Bone marrow (tissue), 2 donors: ENCODE measurements at regions not wholly inside any gene's neighbourhood (a gene's known extent, or its start where the extent isn't known, plus 50 kb on each side); places are given as distances from the start of the nearest gene placed in this dataset.
"Not testable (repeated sequence)": the region's sequence is repeated elsewhere in the genome, so short reads cannot be mapped to it uniquely, and the experiment has no call there.

ENCODE experiments used
- DNase-seq, 2 donors: peaks; one replicate each; lab custom pipeline; 2025; lab: John Stamatoyannopoulos, UW

DNA sequence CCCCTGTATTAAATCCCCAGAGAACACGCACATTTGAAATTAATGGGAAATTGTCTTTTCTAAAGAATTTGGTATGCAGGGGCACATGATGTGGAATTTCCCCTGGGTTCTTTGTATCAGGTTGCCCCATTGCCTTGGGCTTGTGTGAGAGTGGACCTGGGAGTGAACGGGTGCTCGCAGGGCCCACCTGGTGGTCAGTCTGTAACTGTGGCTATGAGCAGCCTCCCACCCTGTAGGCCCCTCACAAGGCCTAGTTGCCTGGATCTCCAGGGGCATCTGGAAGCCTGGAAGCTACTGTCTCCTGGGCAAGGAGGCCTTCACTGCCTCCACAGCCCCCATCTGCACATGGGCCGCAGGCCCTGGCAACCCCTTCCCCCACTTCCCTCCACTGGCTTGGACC lies 96.7 kb downstream of the SLC25A47 start:
- no peak for DNase-seq

DNA sequence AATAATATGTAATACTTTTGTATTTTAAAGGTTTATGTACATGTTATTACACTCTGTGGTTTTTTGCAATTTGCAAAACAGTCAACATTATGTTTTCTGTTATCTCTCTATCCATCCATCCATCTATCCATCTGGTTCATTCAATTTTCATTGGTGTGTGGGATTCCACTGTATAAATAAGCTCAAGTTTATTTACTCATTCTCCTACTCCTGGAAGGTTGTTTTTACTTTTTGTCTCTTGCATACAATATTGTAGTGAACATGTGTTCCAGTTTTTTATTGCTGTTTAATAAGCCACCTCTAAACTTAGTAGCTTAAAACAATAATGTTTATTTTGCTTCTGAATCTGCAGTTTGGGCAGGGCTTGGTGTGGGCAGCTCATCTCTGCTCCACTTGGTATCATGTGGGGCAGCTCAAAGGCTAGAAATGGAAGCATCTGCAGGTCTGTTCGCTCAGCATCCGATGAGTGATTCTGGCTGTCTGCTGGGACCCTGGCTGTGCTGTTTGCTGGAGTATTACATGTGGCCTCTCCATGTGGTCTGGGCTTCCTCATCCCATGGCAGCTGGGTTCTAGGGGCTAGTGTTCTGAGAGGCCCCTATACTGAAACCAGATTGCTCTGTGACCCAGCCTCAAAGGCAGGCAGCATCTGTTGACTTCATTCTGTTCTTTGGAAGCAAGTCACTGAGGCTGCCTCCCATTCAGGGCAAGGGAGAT lies 98.8 kb downstream of the SLC25A47 start:
- no peak for DNase-seq

DNA sequence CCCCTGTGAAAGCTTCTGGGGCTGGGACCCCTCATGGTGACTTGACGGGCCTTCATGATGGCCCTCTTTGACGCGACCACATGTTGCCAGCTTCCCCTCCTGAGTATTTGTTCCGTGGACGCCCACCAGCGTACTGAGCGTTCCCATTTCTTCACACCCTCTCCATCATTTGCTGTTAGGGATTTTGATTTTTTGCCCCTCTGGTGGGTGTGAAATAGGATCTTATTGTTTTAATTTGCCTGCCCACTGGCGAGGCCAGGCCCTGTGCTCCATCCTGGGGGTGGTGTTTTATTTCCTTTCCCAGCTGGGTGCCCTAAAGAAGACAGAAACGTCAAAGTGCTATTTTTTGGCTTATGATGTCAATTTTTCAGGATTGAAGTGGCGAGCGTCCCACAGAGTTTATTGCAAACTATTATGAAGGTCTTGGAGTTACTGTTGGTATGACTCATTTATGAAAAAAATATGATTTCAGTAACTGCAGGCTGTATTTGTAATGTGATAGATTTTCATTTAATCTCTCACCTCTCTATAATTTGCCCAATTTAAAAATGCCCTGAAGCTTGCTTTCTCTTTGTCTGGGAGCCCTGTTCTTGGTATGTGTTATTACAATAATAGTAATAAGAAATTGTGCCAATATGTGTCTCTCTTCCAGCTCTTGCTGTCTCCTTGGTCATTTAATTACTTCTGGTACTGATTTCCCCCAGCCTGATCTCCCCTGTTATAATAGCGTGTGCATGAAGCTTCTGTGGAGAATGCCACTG lies 99.6 kb downstream of the SLC25A47 start:
- no peak for DNase-seq

DNA sequence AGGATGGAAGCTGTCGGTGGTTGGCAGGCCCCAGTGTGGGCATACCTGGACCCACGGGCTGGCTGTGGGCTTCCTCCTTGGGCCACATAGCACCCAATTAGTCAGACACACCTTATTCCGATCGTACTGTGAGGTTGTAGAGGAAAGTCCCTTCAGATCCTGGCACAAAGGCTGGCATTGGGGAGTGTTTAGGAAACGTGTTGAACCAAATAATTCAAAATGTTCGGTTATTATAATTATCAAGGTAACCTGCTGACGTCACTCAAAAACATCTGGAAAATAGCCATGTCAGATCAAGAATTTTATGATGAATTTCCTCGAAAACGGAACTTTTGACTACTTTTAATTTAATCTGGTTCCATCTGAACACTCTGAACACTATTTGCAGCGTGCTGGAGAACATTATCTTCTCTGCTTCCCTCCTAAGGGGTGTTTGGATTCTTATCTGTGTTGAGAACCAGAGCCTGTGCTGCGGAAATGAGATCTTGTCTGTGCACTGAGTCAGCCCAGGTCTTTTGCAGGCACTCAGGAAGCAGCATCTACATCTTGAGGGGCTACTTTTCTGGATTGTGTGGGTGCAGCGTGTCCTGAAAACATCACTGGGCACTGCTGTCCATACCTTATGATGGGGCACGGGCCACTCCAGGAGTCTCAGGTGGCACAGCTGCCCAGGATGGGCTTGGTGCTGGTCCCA lies 100.3 kb downstream of the SLC25A47 start:
- no peak for DNase-seq

DNA sequence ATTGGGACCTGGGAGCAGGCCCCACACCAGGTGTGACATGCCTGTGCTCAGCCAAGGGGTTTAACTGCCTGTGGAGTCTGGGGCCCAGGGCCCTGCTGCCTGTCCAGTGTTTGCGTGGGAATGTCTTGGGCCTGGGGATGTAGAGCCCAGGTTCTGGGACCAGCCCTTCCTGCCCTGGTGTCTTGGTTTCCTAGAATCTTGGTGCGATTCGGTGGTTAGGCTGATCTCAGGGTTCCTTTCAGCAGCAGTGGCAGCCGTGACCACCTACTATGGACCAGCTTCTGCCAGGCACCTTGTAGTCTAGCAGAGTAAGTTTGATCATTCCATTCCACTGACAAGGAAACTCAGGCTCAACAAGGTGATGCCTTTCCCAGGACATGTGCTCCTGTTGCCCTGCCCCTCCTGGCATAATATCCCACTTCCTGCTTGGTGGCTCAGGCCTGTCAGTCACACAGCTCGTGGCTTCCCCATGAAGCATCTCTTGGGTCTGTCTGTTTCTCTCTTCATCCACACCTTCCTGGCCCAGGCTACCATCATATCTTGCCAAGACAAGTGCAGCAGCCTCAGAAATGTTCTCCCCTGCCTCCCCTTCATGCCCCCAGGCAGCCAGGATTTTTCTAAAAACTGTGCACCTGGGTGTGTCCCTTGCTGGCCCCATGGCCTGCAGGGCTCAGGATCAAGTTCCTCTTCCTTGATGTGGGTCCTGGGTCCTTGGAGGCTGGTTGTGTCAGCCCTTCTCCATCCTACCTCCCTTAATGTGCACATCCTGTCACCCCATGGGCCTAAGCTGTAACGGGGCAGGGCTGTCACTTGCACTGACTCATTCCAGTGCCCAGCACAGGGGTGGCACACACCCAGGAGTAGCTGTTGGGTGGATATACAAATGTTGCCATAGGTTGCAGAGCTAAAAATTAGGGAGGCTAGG lies 101.6 kb downstream of the SLC25A47 start:
- DNase-seq = no peak

DNA sequence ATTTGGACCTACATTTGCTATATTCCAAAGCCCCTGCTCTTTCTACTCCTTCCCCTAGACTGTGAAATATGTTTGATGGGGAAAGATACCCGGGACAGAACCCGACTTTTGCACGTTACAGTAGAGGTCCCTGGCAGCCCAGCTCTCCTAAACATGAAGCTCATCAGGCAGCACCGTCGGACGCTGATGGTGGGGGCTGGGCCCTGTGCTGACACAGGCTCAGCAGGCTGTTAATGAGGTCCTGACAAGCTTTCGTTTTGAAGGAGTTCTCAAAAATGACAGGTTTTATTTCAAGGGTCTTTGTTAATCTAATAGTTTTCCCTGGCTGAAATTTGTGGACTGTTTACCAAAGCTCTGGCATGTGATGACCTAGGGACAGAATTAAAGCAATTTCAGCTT lies 102.3 kb downstream of the SLC25A47 start:
- no peak for DNase-seq

DNA sequence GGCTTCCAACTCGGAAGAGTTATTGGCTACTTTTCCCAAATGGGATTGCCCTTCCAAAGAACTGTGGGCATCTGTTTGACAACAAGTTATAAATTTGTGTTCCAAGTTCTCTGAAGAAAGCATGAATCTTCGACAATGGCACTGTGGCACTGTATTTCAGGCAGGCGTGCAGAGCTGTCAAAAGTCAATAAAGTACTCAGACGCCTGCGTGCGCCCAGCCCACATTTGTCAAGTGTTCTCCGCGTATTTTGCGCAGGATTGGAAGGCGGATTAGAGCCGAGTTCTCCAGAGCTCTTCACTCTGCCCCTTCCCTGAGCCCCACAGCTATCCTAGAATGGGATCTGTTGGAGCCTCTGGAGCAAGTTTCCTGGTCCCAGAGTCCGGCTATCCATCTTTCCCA lies 103.2 kb downstream of the SLC25A47 start:
- DNase-seq = no peak

DNA sequence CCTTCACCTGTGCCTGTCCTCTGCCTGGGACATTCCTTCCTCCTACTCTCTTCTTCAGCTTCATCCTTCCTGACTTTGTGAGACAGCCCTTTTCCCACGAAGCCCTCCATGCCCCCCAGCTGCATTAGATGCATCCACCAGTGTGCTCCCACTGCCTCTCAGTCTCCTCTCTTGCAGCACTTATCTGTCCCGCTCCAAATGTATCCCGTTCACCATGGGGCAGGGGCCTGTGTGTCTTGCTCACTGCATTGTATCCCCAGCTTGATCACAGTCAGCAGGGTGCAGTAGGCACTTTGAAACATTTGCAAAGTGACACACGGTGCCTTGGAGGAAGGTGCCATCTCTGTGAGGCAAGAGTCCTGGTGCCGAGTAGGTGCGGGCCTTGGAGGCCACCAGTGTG lies 104.0 kb downstream of the SLC25A47 start:
- DNase-seq = no peak

DNA sequence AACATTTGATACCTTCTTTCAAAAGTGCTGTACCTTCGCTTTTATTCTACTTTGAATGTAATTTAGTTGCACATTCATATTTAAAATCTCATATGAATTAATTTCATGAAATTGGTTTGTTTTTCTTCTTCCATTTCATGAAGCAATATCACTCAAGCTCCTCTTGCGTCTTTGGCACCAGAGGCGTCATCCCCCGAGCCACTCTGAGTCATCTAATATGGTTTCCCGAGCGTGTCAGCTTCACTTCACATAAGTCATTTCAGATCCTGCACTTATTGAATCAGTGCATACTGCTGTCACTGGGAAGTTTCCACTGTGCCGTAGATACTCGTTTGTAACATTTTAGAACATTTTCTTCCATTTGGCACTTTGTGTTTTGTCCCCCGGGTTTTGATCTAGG lies 105.6 kb downstream of the SLC25A47 start:
- no peak for DNase-seq

DNA sequence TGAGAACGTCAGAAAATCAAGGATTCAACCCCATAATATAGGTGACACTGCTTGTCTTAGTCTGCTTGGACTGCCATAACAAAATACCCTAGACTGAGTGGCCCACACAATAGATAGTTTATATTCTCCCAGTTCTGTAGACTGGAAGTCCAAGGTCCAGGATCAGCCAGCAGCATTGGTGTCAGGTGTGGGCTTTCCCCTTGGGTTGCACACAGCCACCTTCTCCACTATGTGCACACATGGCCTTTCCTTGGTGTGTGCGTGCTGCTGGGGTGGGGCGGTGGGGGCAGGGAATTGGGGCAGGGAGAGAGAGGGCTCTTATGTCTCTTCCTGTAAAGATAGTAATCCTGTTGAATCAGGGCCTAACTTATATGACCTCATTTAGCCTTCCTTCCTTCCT lies 106.4 kb downstream of the SLC25A47 start:
- no peak for DNase-seq

DNA sequence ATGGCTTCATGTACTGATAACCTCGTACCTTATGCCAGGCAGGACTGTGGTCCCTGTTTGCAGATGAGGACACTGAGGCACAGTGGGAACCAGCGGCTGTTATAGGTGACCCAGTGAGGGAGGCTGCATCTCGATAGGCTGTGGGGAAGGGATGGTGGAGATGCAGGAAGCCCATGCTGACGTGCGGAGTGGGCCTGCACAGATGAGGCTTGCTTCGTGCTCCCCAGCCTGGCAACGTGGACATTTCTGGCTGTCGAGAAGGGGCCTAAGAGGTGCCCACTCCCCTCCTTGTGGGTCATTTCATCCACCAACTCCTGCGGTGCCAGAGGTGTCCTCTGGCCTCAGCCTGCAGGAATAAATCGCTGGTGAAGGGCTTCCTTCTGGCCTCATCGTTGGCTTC lies 107.4 kb downstream of the SLC25A47 start:
- no peak for DNase-seq

DNA sequence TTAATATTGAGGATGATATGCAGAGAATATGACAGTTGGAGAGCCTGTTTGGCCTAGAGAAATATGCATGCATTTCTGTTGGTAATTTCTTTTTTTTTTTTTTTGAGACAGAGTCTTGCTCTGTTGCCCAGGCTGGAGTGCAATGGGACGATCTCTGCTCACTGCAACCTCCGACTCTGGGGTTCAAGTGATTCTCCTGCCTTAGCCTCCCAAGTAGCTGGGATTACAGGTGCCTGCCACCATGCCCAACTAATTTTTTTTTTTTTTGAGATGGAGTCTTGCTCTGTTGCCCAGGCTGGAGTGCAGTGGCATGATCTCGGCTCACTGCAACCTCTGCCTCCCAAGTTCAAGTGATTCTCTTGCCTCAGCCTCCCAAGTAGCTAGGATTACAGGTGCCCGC lies 108.3 kb downstream of the SLC25A47 start:
- DNase-seq = not testable (repeated sequence)

DNA sequence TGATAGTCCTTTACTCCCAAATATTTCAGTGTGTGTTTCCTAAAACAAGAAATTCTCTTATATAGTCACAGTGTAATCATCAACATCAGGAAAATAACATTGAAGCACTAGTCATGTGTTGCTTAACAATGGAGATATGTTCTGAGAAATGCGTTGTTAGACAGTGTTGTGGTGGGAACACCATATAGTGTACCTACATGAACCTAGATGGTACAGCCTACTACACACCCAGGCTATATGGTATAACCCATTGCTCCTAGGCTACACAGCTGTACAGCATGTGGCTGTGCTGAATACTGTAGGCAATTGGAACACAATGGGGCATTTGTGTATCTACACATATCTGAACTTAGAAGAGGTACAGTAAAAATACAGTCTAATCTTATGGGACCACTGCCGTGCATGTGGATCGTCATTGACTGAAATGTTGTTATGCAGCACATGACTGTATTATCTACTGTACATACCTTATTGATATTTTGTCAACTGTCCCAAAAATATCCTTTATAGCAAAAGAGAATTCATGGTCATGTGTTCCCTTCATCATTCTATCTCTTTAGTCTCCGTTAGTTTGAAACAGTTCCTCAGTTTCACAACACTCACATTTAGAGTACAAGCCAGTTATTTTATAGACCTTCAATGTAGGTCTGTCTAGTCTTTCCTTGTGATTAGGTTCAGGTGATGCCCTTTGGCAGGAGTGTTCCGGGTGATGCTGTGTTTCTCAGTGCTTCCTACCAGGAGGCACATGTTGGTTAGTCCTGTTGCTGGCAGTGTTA lies 109.7 kb downstream of the SLC25A47 start:
- no peak for DNase-seq

DNA sequence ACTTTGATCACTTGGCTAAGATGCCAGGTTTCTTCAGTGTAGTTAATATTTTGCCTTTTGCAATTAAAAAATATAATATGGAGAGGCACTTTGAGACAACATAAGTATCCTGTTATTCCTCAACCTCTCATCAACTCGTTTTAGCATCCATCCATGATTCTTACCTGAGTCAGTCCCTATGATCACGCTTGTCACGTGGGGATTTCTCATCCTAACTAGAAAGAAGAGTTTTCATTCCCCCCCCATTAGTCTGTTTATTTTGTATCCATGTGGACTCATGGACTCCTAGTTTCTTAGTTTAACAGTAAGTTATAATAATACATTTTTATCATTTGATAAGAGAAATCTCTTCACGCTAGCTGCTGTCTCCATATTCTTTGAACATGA lies 110.3 kb downstream of the SLC25A47 start:
- no peak for DNase-seq

DNA sequence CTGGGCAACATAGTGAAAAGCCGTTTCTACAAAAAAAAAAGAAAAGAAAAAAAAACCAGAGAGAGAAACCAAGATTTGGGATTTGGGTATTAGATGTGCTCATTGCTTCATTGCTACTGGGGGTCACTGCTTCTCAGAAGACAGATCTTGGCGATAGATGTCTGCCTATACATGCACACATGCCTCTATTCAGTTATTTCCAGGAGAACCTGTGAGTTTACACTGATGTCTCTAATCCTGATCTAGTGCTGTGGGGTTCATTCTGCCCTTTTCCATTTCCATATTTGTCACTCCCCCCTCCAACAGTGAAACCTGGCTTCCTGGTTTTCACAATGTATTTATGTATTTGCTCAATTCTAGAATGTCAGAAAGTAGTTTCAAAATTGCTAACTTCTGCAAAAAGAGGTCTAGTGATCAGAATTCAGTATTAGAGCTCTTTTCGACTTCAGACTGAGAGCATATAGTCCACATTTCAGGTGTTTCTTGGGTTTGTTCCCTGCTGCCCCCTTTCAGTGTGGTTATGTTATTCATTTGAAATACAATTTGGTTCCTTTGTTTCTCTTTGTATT lies 111.0 kb downstream of the SLC25A47 start:
- no peak for DNase-seq

DNA sequence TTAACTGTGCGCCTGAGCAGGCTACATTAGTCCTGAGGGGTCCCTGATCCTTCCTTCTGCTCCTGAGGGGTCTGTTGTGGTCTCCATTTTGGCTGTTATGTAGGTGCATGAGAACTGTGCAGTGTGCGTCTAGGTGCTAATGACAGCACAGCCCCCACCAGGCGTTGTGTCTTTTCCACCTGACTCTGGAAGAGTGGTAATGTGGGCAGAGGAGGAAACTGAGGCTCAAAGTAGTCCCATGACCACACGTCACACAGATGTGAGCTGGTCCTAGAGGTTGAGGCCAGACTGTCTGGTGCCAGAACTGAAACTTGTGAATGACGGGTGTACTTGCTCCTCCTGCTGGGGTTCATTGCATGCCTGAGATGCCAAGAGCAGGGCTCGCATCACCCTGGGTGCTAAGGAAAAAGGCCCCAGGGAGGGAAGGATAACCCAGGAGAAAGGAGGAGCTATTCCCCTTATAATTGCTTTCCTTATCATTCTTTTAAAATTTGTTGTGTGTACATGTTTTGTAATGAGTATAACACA lies 111.8 kb downstream of the SLC25A47 start:
- DNase-seq = no peak

DNA sequence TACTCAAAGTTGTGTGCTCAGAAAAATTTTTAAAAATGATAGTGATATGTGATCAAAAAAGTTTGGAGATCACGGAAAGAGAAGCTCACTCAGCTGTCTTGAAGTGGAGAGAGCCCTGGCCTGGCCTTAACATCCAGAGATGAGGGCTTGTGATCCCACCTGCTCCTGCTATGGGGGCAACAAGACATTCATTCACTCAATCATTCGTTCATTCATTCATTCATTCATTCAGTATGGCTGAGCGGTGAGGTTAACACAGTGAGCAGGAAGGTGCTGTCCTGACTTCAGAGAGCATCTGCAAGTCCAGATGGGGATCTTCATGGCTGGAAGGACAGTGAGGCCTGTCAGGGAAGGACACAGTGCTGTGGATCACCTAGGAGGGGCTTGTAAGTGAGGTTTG lies 112.3 kb downstream of the SLC25A47 start:
- DNase-seq = no peak

DNA sequence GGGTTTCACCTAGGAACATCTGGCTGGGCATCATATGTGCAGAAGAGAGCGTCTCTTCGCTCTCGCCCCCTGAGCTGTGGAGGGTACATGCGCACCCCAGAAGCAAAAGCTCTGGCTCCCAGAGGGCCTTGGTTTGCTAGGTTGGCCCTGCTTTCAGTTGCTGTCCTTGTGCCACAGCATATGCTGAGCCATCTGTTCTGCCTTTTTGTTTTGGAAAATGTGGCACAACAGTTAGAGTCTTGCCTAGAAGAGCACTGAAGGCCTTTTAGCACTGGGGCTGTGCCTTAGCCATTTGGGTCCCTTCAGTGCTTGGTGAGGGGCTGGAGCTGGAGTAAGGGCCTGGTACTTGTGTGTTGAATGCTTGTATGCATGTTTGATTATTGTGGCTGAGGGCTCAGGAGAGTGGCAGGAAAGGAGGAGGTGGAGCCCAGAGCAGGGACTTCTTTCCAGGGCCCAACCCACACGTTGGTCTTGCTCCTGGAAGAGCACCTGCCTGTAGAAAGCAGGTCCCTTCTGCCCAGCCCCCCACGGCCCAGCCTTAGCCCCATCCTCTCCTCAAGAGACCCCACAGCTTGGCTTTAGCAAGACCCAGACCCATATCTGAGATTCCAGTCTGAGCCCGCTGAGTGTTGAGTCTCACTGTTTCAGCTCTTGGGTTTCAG lies 113.7 kb downstream of the SLC25A47 start:
- no peak for DNase-seq

DNA sequence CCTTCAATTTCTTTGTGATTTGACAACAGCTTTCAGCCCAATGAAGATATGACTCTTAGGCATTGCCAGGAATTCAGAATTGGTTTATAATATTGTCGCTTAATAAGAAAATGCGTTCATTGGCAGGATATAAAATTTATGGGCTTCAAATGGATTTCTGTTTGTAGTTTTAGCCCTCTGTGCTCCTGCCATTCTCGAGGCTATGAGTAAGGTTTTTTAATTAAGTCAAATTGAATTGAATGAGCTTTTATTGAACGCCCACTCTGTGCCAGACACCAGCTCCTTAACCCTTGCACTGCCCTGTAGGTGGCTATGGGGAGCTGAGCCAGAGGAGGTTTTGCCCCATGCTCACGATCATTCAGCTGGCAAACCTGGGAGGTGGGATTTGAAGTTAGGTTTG lies 115.1 kb downstream of the SLC25A47 start:
- DNase-seq = no peak
